GM12878 (cell line): ENCODE measurements at regions not wholly inside any gene's neighbourhood (a gene's known extent, or its start where the extent isn't known, plus 50 kb on each side); places are given as distances from the start of the nearest gene placed in this dataset.

ENCODE experiments used
- ATAC-seq: fragments of 200-7000 bp; cut with Tn5 transposase; 3 replicates; pipeline ENCODE4 v1.9.1; 2020; ENCODE audit warnings: mild to moderate bottlenecking, moderate library complexity
- BruUV-seq: library from RNA; stranded (reverse); fragments of 400-500 nt; replicated peaks from 2 replicates; lab custom pipeline; 2021; lab: Mats Ljungman, UMichigan
- CTCF ChIA-PET: fragments of 300-600 bp; sonication (Branson Sonifier 250); formaldehyde crosslinking; extraction: SDS; loops from one replicate; lab custom pipeline; 2021; ENCODE audit warnings: inconsistent platforms; lab: Yijun Ruan, JAX
- POLR2A ChIA-PET: fragments of 350-600 bp; formaldehyde crosslinking; extraction: SDS; loops from one replicate; lab custom pipeline; 2021; ENCODE audit warnings: inconsistent platforms; lab: Charles Lee
- RAD21 ChIA-PET: fragments of 300-600 bp; sonication (Branson Sonifier 250); formaldehyde crosslinking; loops from one replicate; lab custom pipeline; 2023; ENCODE audit warnings: antibody characterized with exemption; ENCODE audit not compliant: unreplicated experiment; lab: Charles Lee
- SMC1A ChIA-PET: fragments of 300-600 bp; sonication (Branson Sonifier 250); formaldehyde crosslinking; loops from one replicate; lab custom pipeline; 2023; ENCODE audit not compliant: unreplicated experiment, uncharacterized antibody; lab: Charles Lee
- DNase-seq: peaks from one replicate; pipeline ENCODE4 v3.0.0-alpha.2; 2011; ENCODE audit warnings: low read depth, low spot score
- FAIRE-seq: peaks from 3 replicates; lab custom pipeline; 2011; peaks lifted over from hg19 to GRCh38; lab: Jason Lieb, UNC
- H2AFZ ChIP-seq: 2 replicates; pipeline ENCODE4 v1.6.0; 2011; ENCODE audit warnings: low read depth, low read length, control low read depth; ENCODE audit not compliant: control insufficient read depth
- H3K27ac ChIP-seq: 2 replicates; pipeline ENCODE4 v1.5.1; 2011; ENCODE audit warnings: control low read depth; ENCODE audit not compliant: control insufficient read depth, insufficient read depth
- H3K27me3 ChIP-seq, 2 experiments: replicated peaks in 1 of 2; 2 replicates each; pipeline versions ENCODE4 v1.6.0 to v1.6.1; 2011; ENCODE audit warnings: low read length in 1 of 2; ENCODE audit not compliant: control insufficient read depth in 2 of 2, insufficient read depth in 2 of 2
- H3K36me3 ChIP-seq, 2 experiments: 2 replicates each; pipeline ENCODE4 v1.5.1; 2011; ENCODE audit warnings: low read length in 1 of 2; ENCODE audit not compliant: control insufficient read depth in 2 of 2, insufficient read depth in 2 of 2
- H3K4me1 ChIP-seq: 2 replicates; pipeline ENCODE4 v1.6.1; 2011; ENCODE audit warnings: mild to moderate bottlenecking, low read length, moderate library complexity, mixed read lengths; ENCODE audit not compliant: control insufficient read depth, insufficient read depth
- H3K4me2 ChIP-seq: 2 replicates; pipeline ENCODE4 v1.6.0; 2011; ENCODE audit warnings: control low read depth; ENCODE audit not compliant: control insufficient read depth, insufficient read depth
- H3K4me3 ChIP-seq: fragments of 200-600 bp; sonication (generic); 2 replicates; pipeline ENCODE4 v1.5.1; 2016
- H3K79me2 ChIP-seq: 2 replicates; pipeline ENCODE4 v1.6.0; 2011; ENCODE audit warnings: low read length; ENCODE audit not compliant: control insufficient read depth, insufficient read depth
- H3K9ac ChIP-seq: 2 replicates; pipeline ENCODE4 v1.8.0; 2011; ENCODE audit warnings: low read length, control low read depth, mixed read lengths; ENCODE audit not compliant: control insufficient read depth, insufficient read depth
- H3K9me3 ChIP-seq: replicated peaks from 3 replicates; pipeline ENCODE4 v1.5.1; 2011; ENCODE audit warnings: mild to moderate bottlenecking, low read length; ENCODE audit not compliant: control insufficient read depth, insufficient read depth
- H4K20me1 ChIP-seq: 2 replicates; pipeline ENCODE4 v1.6.0; 2011; ENCODE audit not compliant: control insufficient read depth, insufficient read depth
- BRCA1 ChIP-seq: IDR thresholded peaks from 2 replicates; pipeline ENCODE4 v1.6.1; 2011; ENCODE audit warnings: low read depth, low read length, improper control_type of control experiment
- ETV6 ChIP-seq, 2 experiments: fragments of 450-650 bp in 1 of 2; IDR thresholded peaks in 1 of 2; conservative IDR thresholded peaks in 1 of 2; 2 replicates each; pipeline ENCODE4 v1.6.1; 2014; ENCODE audit warnings: antibody characterized with exemption in 1 of 2, borderline replicate concordance in 1 of 2, low read depth in 1 of 2, mild to moderate bottlenecking in 1 of 2, moderate library complexity in 1 of 2
- GABPA ChIP-seq: IDR thresholded peaks from 2 replicates; pipeline ENCODE4 v1.6.1; 2014; ENCODE audit warnings: antibody characterized with exemption, low read depth, mild to moderate bottlenecking, inconsistent platforms
- IRF4 ChIP-seq: IDR thresholded peaks from 2 replicates; pipeline ENCODE4 v1.6.1; 2011; ENCODE audit warnings: low read depth, low read length
- LARP7 ChIP-seq: fragments of 450-650 bp; IDR thresholded peaks from 2 replicates; pipeline ENCODE4 v1.6.1; 2017; ENCODE audit warnings: mild to moderate bottlenecking
- MTA3 ChIP-seq: IDR thresholded peaks from 2 replicates; pipeline ENCODE4 v1.6.1; 2012; ENCODE audit warnings: low read length, inconsistent platforms, borderline replicate concordance
- MYB ChIP-seq: fragments of 150-350 bp; IDR thresholded peaks from 2 replicates; pipeline ENCODE4 v1.6.1; 2014; ENCODE audit warnings: mild to moderate bottlenecking, low read depth, low read length, borderline replicate concordance
- NBN ChIP-seq: fragments of 450-650 bp; IDR thresholded peaks from 2 replicates; pipeline ENCODE4 v1.6.1; 2016
- NFIC ChIP-seq: IDR thresholded peaks from 2 replicates; pipeline ENCODE4 v1.6.1; 2012; ENCODE audit warnings: low read depth, mild to moderate bottlenecking, inconsistent platforms, low read length, moderate library complexity
- RAD51 ChIP-seq: fragments of 450-650 bp; IDR thresholded peaks from 2 replicates; pipeline ENCODE4 v1.6.1; 2016; ENCODE audit warnings: moderate library complexity, mild to moderate bottlenecking, inconsistent platforms
- RB1 ChIP-seq: fragments of 450-650 bp; formaldehyde crosslinking; IDR thresholded peaks from 2 replicates; pipeline ENCODE4 v1.6.1; 2017; ENCODE audit warnings: mild to moderate bottlenecking, borderline replicate concordance
- RFX5 ChIP-seq: IDR thresholded peaks from 2 replicates; pipeline ENCODE4 v1.6.1; 2011; ENCODE audit warnings: low read depth, low read length, improper control_type of control experiment
- WGBS: methylation state at CpG from one replicate; pipeline ENCODE4 v1.1.6; 2016; ENCODE audit warnings: low lambda C conversion rate; ENCODE audit not compliant: insufficient replicate concordance, insufficient coverage; ENCODE audit errors: missing lambda C conversion rate; 5-methylcytosine and 5-hydroxymethylcytosine counted together
- in situ Hi-C: fragments of 300-500 bp; cut with MboI; formaldehyde crosslinking; loops from 9 replicates; pipeline ENCODE4 v1.14.3; 2018; ENCODE audit warnings: mixed read lengths
- intact Hi-C: fragments of 100-400 bp; cut with micrococcal nuclease; formaldehyde crosslinking; loops from one replicate; pipeline ENCODE4 v1.14.2; 2022; ENCODE audit not compliant: unreplicated experiment
- TF ChIP-seq, protein P1 (sequence below): IDR thresholded peaks from 2 replicates; pipeline ENCODE4 v1.6.1; 2011; ENCODE audit warnings: borderline replicate concordance, low read depth, mild to moderate bottlenecking, moderate library complexity, mixed read lengths, low read length; ENCODE audit not compliant: insufficient read depth; ENCODE audit errors: extremely low read length
- TF ChIP-seq, protein P2 (sequence below): fragments of 450-650 bp; IDR thresholded peaks from 2 replicates; pipeline ENCODE4 v1.6.1; 2017; ENCODE audit warnings: mild to moderate bottlenecking, moderate library complexity

DNA sequence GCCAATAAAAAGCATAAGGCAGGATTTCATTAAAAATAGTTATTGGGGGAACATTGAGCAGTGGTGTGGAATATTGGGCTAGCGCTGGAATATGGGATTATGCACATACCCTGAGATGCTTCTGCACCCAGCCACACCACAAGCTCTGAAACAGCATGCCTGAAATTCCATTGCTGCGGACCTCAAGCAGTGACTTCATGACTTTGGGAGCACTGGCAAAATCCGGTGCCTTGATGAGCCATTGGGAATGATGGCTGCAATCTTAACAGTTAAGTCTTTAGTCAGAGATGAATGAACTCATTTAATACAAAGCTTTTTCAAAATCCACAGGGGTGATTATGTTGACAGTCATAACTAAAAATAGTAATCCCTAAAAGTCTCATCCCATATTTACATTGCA lies 274.7 kb upstream of the MTPN start:
- 34% methylated on average over 3 of the region's 3 CpGs for WGBS

More for the DNA sequence above, 274.7 kb upstream of the MTPN start:
- no peaks in the 10 kb centered on the region for H3K4me1 ChIP-seq
- FAIRE-seq (no peak), ATAC-seq (no peak), DNase-seq (no peak)
- CTCF ChIA-PET, result interaction anchor here (1.4 kb wide), 1 partner anchor 9 kb away, joined by 3 read pairs; no protein-coding TSS in a partner anchor
- no peaks in the 10 kb centered on the region for H3K9me3 ChIP-seq
- no peaks in the 10 kb centered on the region for H3K27me3 ChIP-seq
- no peak overlapping the region for H3K9ac ChIP-seq
- no peak overlapping the region for H3K4me3 ChIP-seq
- intact Hi-C loops, result no loop called here
- no peaks in the 10 kb centered on the region for H3K36me3 ChIP-seq
- TF ChIP-seq NBN (no peak), BRCA1 (no peak), RB1 (no peak), ETV6 (conservative IDR thresholded peaks at IDR 0.05 in 1 of 2, IDR thresholded peaks at IDR 0.05 in 1 of 2; ENCODE audit: borderline replicate concordance in 1 of 2, low read depth in 1 of 2) (no peak), IRF4 (no peak), MYB (no peak), RAD51 (no peak), MTA3 (no peak), RFX5 (no peak), LARP7 (no peak), NFIC (no peak), GABPA (no peak)
- TF ChIP-seq, protein P1, sequence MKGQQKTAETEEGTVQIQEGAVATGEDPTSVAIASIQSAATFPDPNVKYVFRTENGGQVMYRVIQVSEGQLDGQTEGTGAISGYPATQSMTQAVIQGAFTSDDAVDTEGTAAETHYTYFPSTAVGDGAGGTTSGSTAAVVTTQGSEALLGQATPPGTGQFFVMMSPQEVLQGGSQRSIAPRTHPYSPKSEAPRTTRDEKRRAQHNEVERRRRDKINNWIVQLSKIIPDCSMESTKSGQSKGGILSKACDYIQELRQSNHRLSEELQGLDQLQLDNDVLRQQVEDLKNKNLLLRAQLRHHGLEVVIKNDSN, result no peak
- TF ChIP-seq, protein P2, sequence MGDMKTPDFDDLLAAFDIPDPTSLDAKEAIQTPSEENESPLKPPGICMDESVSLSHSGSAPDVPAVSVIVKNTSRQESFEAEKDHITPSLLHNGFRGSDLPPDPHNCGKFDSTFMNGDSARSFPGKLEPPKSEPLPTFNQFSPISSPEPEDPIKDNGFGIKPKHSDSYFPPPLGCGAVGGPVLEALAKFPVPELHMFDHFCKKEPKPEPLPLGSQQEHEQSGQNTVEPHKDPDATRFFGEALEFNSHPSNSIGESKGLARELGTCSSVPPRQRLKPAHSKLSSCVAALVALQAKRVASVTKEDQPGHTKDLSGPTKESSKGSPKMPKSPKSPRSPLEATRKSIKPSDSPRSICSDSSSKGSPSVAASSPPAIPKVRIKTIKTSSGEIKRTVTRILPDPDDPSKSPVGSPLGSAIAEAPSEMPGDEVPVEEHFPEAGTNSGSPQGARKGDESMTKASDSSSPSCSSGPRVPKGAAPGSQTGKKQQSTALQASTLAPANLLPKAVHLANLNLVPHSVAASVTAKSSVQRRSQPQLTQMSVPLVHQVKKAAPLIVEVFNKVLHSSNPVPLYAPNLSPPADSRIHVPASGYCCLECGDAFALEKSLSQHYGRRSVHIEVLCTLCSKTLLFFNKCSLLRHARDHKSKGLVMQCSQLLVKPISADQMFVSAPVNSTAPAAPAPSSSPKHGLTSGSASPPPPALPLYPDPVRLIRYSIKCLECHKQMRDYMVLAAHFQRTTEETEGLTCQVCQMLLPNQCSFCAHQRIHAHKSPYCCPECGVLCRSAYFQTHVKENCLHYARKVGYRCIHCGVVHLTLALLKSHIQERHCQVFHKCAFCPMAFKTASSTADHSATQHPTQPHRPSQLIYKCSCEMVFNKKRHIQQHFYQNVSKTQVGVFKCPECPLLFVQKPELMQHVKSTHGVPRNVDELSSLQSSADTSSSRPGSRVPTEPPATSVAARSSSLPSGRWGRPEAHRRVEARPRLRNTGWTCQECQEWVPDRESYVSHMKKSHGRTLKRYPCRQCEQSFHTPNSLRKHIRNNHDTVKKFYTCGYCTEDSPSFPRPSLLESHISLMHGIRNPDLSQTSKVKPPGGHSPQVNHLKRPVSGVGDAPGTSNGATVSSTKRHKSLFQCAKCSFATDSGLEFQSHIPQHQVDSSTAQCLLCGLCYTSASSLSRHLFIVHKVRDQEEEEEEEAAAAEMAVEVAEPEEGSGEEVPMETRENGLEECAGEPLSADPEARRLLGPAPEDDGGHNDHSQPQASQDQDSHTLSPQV, result no peak
- H2AFZ ChIP-seq, result no peak overlapping the region
- H3K4me2 ChIP-seq, result no peak overlapping the region
- in situ Hi-C loops, result no loop called here
- POLR2A ChIA-PET, result no interaction called here
- no peak overlapping the region for H3K27ac ChIP-seq
- H4K20me1 ChIP-seq, result no peaks in the 10 kb centered on the region
- RAD21 ChIA-PET, result no interaction called here
- SMC1A ChIA-PET, result no interaction called here
- H3K79me2 ChIP-seq, result no peaks in the 10 kb centered on the region
- BruUV-seq, result no TSS peak
